NAMALWA (cell line): ENCODE measurements at regions not wholly inside any gene's neighbourhood (a gene's known extent, or its start where the extent isn't known, plus 50 kb on each side); places are given as distances from the start of the nearest gene placed in this dataset.
"Not testable (repeated sequence)": the region's sequence is repeated elsewhere in the genome, so short reads cannot be mapped to it uniquely, and the experiment has no call there.

Source experiments
- DNase-seq: peaks from one replicate; pipeline ENCODE4 v3.0.0-alpha.2; 2015; ENCODE audit warnings: low spot score

DNA sequence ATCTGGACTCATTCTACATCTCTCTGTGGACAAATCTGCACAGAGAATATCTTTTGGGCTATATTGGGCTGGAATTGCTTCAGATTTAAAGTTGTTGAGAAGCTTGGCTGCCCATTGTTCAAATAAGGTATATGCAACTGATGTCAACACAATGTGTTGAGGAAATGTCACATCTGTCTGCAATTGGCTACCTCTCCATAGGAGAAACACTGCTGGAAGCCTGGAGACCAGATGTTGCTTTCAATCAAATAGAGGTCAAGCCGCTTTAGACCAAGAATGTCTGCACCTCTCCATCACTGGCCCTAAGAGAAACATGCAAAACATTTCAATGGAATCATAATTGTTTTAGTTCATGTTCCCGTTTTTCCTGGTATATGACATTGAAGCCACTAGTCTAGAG, 720.2 kb downstream of the SLC4A3 start:
- no peak for DNase-seq

DNA sequence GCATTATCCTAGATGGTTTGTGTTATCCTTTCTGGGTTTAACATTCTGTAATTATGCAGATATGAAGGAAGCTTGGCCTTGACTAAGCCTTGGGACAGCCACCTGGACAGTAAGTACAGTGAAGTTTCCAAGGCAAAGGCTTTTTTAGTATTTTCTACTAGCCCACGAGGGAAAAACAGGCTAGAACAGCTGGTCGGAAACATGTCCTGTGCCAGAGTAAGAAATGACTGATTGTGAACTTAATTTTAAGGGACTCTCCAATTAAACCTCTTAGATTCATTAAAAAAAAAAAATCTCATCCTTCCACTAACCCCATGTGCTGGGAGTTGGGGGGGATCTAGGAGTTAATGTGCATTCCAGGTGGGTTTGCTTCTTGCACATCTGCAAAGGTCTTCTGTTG, 720.8 kb downstream of the SLC4A3 start:
- no peak for DNase-seq

GRCh38 chr2:220353897-220354296, 726.5 kb downstream of the SLC4A3 start:
- no peak for DNase-seq

- no peak for DNase-seq
Observed at GRCh38 chr2:220356076-220356475, 728.6 kb downstream of the SLC4A3 start.

DNA sequence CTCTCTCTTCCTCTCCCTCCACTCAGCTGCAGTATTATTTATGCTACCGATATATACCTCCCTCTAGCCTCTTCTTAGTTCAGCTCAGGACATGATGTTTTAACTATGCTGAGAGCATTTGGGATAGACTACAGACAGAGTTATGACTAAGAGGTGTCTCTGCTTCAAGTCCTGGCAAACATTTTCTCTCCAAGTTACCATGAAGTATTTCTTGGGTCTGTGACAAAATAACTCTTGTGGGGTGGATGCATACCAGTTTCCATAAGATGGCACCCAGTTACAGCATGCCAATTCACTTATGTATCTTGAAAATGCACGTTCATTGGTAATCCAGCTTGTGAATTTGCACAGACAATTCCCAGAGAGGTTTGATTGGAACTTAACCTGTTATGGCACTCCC, 737.6 kb downstream of the SLC4A3 start:
- no peak for DNase-seq

GRCh38 chr2:220366765-220367164, 739.3 kb downstream of the SLC4A3 start:
- no peak for DNase-seq

DNA sequence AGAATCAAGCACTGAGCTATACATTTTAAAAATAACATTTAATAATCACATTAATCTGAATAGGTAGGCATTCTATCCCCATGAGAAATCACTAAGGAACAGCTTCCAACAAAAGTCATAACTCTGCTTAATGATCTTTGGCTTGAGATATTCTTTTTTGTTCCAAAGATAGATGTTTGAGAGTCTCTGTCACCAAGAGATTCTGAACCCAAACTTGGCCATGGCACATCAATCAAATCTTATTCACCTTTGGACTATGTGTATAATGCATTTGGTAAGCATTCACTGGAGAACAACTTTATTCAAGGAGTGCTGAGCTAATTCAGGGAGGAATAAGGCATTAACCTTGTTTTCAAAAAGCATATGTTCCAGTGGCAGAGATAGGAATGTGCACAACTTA, 743.3 kb downstream of the SLC4A3 start:
- DNase-seq = no peak

GRCh38 chr2:220371211-220371610, 743.8 kb downstream of the SLC4A3 start:
- no peak for DNase-seq

- no peak for DNase-seq
Observed at GRCh38 chr2:220373878-220374277, 746.4 kb downstream of the SLC4A3 start.

GRCh38 chr2:220374282-220374681, 746.9 kb downstream of the SLC4A3 start:
- no peak for DNase-seq

GRCh38 chr2:220377482-220378155, 750.2 kb downstream of the SLC4A3 start:
- DNase-seq = no peak

GRCh38 chr2:220387758-220388157, 760.3 kb downstream of the SLC4A3 start:
- not testable (repeated sequence) for DNase-seq

DNA sequence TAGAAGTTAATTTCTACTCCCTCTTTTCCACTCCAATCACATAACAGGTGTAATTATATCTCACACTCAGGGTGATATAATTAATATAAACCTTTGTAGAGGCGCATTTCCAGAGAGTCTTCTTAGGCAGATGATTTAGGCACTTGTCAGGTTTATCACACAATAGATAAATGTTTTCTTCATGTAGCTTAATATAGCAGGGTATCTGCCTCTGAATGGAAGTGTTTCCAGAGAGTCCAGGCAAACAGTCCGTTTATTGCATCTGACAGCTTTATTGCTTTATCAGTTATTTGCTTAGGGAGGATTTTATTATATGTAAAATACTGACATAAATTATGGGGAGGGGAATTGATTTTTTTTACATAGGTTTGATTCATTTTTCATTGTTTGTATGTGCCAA, 766.3 kb downstream of the SLC4A3 start:
- no peak for DNase-seq

GRCh38 chr2:220394433-220394832, 767.0 kb downstream of the SLC4A3 start:
- DNase-seq = peak; percentile 2

- DNase-seq = no peak
Observed at GRCh38 chr2:220396287-220396686, 768.9 kb downstream of the SLC4A3 start.

- no peak for DNase-seq
Observed at GRCh38 chr2:220410296-220410695, 782.9 kb downstream of the SLC4A3 start.

DNA sequence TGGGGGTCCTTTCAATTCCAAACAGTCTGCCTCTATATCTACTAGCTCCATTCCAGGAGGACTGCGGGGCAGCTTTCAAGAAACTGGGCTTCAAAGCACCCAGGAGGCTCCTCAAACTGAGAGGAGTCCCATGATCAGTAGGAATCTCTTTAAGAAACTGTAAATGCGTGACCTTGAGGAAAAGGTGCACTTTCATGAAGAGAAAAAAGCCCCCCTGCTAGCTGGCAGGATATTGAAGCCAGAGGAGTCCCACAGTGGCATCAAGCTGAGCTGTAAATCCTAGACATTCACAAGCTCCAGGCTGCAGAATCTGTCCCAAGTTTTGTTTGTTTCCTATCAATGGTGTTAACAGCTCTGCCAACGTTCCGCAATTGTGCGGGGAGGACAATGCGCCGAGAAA, 790.1 kb downstream of the SLC4A3 start:
- no peak for DNase-seq

- no peak for DNase-seq
Observed at GRCh38 chr2:220419647-220420046, 792.2 kb downstream of the SLC4A3 start.

DNA sequence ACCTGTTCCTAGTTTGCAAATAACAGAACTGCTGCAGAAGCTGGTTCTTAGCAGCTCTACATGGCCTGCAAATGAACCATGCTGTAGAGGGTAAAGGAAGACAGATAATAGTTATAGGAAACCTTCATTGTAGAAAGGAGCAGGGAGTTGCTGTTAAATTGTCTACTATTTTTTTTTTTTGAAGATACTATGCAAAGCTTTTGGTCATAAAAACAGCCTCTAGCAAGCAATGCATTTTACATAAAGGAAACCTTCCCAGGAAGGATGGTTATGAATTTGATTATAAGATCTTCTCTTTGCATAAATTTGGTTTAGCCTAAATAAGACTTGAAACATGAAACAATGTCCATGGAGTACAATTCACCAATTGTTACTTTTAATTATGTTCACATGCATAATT, 793.4 kb downstream of the SLC4A3 start:
- no peak for DNase-seq

DNA sequence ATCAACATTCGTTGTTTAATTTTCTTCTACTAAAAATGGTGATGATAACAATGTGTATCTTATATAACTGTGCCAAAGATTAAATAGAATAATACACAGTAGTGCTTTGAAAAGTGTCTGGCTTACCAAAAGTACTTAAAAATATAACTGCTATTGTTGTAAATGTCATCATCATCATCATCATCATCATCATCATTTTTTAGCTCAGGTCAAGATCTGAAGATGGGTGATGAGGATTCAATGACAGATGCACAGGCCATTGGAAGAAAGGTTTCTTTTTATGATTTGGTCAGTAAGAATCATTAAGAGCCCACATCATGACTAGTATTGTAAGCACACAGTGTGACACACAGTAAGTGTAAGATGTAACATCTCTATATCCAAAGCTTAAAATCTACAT, 795.2 kb downstream of the SLC4A3 start:
- DNase-seq = no peak

- no peak for DNase-seq
Observed at GRCh38 chr2:220424561-220424960, 797.1 kb downstream of the SLC4A3 start.

GRCh38 chr2:220432645-220433044, 805.2 kb downstream of the SLC4A3 start:
- peak; percentile 24 for DNase-seq

- no peak for DNase-seq
Observed at GRCh38 chr2:220433131-220433530, 805.7 kb downstream of the SLC4A3 start.

- DNase-seq = no peak
Observed at GRCh38 chr2:220434385-220434784, 807.0 kb downstream of the SLC4A3 start.

GRCh38 chr2:220437938-220438337, 810.5 kb downstream of the SLC4A3 start:
- DNase-seq = no peak
